MCF 10A (cell line): ENCODE measurements at regions not wholly inside any gene's neighbourhood (a gene's known extent, or its start where the extent isn't known, plus 50 kb on each side); places are given as distances from the start of the nearest gene placed in this dataset.

Experiments used
- BruUV-seq: library from RNA; stranded (reverse); fragments of 400-500 nt; replicated peaks from 2 replicates; lab custom pipeline; 2021; lab: Mats Ljungman, UMichigan
- CTCF ChIA-PET: fragments of 300-600 bp; sonication (Branson Sonifier 250); formaldehyde crosslinking; extraction: SDS; loops from one replicate; lab custom pipeline; 2021; ENCODE audit warnings: antibody characterized with exemption, inconsistent platforms; lab: Yijun Ruan, JAX
- POLR2A ChIA-PET: fragments of 300-600, 350-650 bp; sonication (Branson Sonifier 250); formaldehyde crosslinking; extraction: SDS; loops from one replicate; lab custom pipeline; 2020; ENCODE audit warnings: antibody characterized with exemption, inconsistent platforms; lab: Yijun Ruan, JAX
- DNase-seq: peaks from one replicate; pipeline ENCODE4 v3.0.0-alpha.2; 2018; ENCODE audit not compliant: unreplicated experiment
- H3K27ac Mint-ChIP-seq: one replicate; pipeline ENCODE4 v1.8.0; 2022; ENCODE audit warnings: mild to moderate bottlenecking, low read depth, mixed read lengths; ENCODE audit not compliant: unreplicated experiment
- H3K27me3 Mint-ChIP-seq: one replicate; pipeline ENCODE4 v1.8.0; 2022; ENCODE audit warnings: mixed read lengths; ENCODE audit not compliant: insufficient read depth, unreplicated experiment
- H3K36me3 Mint-ChIP-seq: one replicate; pipeline ENCODE4 v1.8.0; 2022; ENCODE audit warnings: mild to moderate bottlenecking, moderate library complexity, mixed read lengths; ENCODE audit not compliant: insufficient read depth, unreplicated experiment
- H3K4me1 Mint-ChIP-seq: one replicate; pipeline ENCODE4 v1.8.0; 2022; ENCODE audit warnings: mixed read lengths; ENCODE audit not compliant: insufficient read depth, unreplicated experiment
- H3K4me3 Mint-ChIP-seq: one replicate; pipeline ENCODE4 v1.8.0; 2022; ENCODE audit warnings: mild to moderate bottlenecking, moderate library complexity, mixed read lengths; ENCODE audit not compliant: unreplicated experiment
- H3K9me3 Mint-ChIP-seq: one replicate; pipeline ENCODE4 v1.8.0; 2022; ENCODE audit warnings: mixed read lengths; ENCODE audit not compliant: unreplicated experiment
- intact Hi-C: fragments of 100-400 bp; cut with micrococcal nuclease; formaldehyde crosslinking; loops from 2 replicates; pipeline ENCODE4 v1.14.1; 2022
- TF ChIP-seq, protein P1 (sequence below): fragments of 200-600 bp; IDR thresholded peaks from one replicate; pipeline ENCODE4 v1.8.0; 2022; ENCODE audit warnings: antibody characterized with exemption, mild to moderate bottlenecking; ENCODE audit not compliant: unreplicated experiment

DNA sequence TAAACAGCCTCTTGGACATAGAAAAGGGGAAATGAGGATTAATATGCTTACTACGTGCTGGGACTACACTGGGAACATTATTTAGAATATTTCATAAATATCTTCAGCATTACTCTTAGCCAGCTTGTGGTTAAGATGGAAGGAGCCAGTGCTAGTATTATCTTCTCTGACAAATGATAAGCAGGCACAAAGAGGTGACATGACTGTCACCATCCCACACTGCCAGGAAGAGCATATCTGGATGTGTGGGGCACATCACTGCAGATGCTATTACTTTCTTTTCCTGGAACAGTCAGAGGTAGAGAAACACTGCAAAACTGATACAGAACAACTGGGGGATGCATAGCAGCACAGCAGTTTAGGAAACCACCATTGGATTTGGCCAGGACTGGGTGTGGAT lies 281.0 kb upstream of the TNC start:
- CTCF ChIA-PET, result no interaction called here
- peaks cover 5% of the 10 kb centered on the region for H3K4me1 Mint-ChIP-seq

DNA sequence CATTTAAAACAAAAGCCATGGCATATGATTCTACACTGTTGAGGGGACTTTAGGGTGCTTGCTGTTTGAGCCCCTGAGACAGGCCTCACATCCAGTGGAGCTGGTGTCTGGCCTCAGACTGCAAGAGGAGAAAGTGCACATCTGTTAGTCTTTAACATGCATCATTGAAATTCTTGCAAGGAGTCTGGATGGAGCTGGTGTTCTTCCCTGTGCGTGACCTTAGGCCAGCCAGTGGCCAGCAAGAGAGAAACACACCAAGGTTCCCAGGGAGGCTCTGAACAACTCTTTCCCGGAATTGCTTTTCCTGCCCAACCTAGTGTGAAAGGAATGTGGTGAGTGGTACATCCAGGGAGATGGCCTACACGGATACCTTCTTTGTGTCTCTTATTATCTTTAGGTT lies 282.8 kb upstream of the TNC start:
- Mint-ChIP-seq H3K27me3 (no peaks in the 10 kb centered on the region), H3K4me1 (peaks cover 3% of the 10 kb centered on the region), H3K4me3 (no peak overlapping the region), H3K9me3 (no peaks in the 10 kb centered on the region), H3K36me3 (no peaks in the 10 kb centered on the region), H3K27ac (no peak overlapping the region)
- no TSS peak for BruUV-seq
- POLR2A ChIA-PET, result interaction anchor here (0.5 to 1.0 kb wide), 2 partner anchors 28 to 131 kb away, joined by 3 read pairs; no protein-coding TSS in a partner anchor
- TF ChIP-seq, protein P1, sequence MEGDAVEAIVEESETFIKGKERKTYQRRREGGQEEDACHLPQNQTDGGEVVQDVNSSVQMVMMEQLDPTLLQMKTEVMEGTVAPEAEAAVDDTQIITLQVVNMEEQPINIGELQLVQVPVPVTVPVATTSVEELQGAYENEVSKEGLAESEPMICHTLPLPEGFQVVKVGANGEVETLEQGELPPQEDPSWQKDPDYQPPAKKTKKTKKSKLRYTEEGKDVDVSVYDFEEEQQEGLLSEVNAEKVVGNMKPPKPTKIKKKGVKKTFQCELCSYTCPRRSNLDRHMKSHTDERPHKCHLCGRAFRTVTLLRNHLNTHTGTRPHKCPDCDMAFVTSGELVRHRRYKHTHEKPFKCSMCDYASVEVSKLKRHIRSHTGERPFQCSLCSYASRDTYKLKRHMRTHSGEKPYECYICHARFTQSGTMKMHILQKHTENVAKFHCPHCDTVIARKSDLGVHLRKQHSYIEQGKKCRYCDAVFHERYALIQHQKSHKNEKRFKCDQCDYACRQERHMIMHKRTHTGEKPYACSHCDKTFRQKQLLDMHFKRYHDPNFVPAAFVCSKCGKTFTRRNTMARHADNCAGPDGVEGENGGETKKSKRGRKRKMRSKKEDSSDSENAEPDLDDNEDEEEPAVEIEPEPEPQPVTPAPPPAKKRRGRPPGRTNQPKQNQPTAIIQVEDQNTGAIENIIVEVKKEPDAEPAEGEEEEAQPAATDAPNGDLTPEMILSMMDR, result no peak
- CTCF ChIA-PET, result interaction anchor here (0.6 kb wide), 1 partner anchor 176 kb away, joined by 3 read pairs; no protein-coding TSS in a partner anchor
- no peak for DNase-seq
- intact Hi-C loops, result no loop called here

More for the DNA sequence above, 281.0 kb upstream of the TNC start:
- Mint-ChIP-seq H3K4me3 (no peak overlapping the region), H3K36me3 (no peaks in the 10 kb centered on the region), H3K9me3 (no peaks in the 10 kb centered on the region), H3K27ac (no peak overlapping the region), H3K27me3 (no peaks in the 10 kb centered on the region)
- TF ChIP-seq, protein P1, result no peak
- BruUV-seq, result no TSS peak
- POLR2A ChIA-PET, result no interaction called here
- intact Hi-C loops, result no loop called here
- DNase-seq, result no peak

DNA sequence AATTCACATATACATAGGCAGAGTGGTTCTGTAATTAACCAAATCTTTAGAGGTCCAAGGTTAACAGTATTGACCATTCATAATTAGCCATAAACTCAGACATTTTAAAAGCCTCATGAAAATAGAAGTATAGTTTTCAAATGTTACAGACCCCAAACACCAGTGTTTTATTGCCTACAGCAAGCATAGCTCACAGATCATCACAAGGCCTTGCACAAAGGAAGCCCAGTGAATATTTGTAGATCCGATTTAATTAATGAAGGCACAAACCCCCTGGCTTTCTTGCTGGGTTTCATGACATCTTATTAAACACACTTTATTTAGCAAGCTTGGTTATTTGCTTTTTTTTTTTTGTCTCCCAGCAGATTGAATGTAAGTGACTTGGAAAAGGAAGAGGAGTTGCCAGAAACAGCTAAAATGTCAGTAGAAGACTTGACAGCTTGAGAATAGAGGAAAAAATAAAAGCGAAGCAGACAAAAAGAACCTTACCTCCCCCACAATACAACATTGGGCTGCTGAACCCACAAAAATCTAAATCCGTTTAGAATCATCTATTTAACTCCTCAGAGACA lies 283.9 kb upstream of the TNC start:
- DNase-seq, result no peak
- TF ChIP-seq, protein P1, result no peak
- Mint-ChIP-seq H3K9me3 (no peaks in the 10 kb centered on the region), H3K27me3 (no peaks in the 10 kb centered on the region), H3K36me3 (no peaks in the 10 kb centered on the region), H3K4me3 (no peak overlapping the region), H3K27ac (no peak overlapping the region), H3K4me1 (no peaks in the 10 kb centered on the region)
- no TSS peak for BruUV-seq
- POLR2A ChIA-PET, result interaction anchor here (0.7 to 1.0 kb wide), 2 partner anchors 29 to 1145 kb away, joined by 3 to 4 read pairs; no protein-coding TSS in a partner anchor
- intact Hi-C loops, result no loop called here
- CTCF ChIA-PET, result interaction anchor here (1.0 kb wide), 1 partner anchor 9 kb away, joined by 3 read pairs; no protein-coding TSS in a partner anchor

DNA sequence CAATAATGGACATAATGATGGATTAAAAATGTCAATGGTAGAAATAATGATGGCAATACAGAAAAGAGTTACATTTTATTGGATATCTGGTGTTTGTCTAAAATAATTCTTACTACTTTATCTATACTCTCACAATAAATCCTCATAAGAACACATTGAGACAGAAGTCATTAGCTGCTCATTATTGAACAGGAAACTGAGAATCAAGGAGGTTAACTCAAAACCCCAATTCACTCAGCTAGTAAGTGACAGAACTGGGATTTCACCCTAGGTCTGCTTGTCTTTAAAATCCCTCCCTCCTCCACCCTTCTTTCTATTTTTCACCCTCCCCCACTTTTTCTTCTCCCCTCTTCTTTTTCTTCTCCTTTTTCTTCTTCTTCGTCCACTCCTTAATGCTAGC lies 285.8 kb upstream of the TNC start:
- H3K36me3 Mint-ChIP-seq, result no peaks in the 10 kb centered on the region
- no peak overlapping the region for H3K27ac Mint-ChIP-seq
- no peak overlapping the region for H3K4me3 Mint-ChIP-seq
- TF ChIP-seq, protein P1, result no peak
- no peaks in the 10 kb centered on the region for H3K4me1 Mint-ChIP-seq
- no peak for DNase-seq
- intact Hi-C loops, result no loop called here
- ChIA-PET POLR2A (interaction anchor here (0.6 kb wide), 1 partner anchor 29 kb away, joined by 4 read pairs; no protein-coding TSS in a partner anchor), CTCF (no interaction called here)
- BruUV-seq, result no TSS peak
- H3K27me3 Mint-ChIP-seq, result no peaks in the 10 kb centered on the region
- H3K9me3 Mint-ChIP-seq, result no peaks in the 10 kb centered on the region
